ENCODE measurements at regions not wholly inside any gene's neighbourhood (a gene's known extent, or its start where the extent isn't known, plus 50 kb on each side); places are given as distances from the start of the nearest gene placed in this dataset.

DNA sequence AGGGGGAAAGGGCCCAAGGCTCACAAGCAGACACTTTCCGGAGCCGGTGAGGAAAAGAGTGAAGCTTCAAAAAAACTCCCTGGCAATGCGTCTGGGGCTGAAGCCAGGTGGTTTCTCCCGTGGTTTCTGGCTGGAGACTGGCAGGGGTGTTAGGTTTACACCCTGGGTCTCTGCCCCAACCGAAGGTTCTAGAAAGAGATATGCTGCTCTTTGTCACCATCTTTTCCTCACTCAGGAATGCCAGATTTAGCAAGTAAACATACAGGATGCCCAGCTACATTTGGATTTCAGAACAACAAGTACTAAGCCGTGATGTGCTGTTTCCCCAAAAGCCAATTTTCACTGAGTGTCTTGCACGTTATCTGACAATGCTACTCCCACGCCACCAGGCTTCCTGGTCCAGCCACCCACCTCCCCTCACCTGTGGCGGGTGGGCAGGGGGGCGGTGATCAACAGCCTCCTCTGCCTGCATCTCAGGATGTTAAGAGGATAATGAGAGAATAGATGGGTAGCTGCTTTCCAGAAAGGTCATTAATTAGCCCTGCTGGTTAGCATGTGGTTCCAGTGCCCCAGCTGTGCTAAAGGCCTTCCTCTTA, 69.6 kb upstream of the OLIG2 start:
- TF ChIP-seq CTCF (IDR thresholded peaks at IDR 0.05; ENCODE audit: low read depth, low read length, poor library complexity, severe bottlenecking), result no peak
- TF ChIP-seq EZH2phosphoT487 (IDR thresholded peaks at IDR 0.05; ENCODE audit: borderline replicate concordance, low read length), result no peak

Measured in DOHH2 (cell line).